ENCODE measurements at regions not wholly inside any gene's neighbourhood (a gene's known extent, or its start where the extent isn't known, plus 50 kb on each side); places are given as distances from the start of the nearest gene placed in this dataset.

DNA sequence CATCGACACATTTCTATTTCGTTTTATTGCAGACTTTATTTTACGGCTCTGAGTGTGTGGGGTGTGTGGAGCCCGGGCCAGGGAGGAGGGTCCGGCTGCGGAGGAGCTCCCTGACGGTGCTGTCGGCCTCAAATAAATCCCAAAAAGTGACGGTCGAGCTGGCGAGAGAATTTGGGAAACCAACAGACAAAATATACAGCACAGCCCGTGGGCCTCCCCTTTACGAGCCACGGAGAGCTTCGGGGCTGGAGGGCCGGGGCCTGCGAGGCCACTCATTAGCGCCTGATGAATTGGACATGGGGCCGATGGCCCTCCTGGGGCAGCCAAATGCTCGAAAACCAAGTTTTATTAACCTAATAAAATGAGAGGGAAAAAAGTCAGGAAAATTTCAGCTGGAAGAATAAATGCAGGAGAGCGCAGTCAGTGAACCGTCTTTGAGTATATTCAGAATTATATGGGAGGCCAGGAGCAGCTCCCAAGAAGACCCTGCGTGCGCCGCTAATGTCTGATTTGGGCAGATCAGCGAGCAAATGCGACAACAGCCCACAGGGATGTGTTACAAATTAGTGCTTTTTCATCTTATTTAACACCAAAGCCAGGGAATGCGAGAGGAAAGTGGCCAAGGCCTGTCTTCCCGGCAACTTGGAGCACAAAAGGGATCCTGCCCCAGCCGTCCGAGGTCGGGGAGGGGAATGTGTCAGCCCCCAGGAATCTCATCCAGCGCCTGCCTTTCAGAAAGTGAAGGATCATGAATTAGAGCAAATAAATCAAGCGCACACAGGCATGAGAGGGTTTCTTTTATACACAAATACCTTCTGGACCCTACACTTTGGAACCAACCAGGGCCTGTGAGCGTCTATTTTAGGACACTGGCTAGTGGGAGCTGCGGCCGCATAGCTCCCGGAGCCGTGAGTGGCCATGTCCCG is 249.1 kb downstream of the C16orf95 start:
- no peak for DNase-seq (ENCODE audit: extremely low read depth in 1 of 2, low read depth in 1 of 2)

DNA sequence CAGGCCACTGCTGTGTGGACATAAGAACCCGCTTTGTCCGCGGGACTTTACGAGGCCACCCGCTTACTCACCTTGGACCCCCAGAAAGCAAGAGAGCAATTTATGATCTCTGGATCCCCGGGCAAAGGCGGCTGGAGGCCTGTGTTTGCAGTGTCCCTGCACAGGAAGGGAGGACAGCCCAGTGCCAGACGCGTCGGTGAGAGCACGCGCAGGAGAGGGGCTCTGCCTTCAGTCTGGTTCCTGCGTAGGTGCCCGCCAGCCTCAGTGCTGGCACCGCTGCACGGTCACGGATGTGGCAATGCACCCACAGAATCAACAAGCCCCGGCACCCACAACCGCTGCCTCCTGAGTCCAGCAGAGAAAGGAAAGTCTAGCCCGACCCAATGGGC is 248.4 kb downstream of the C16orf95 start:
- no peak for DNase-seq (ENCODE audit: extremely low read depth in 1 of 2, low read depth in 1 of 2)

GRCh38 chr16:87070657-87071056 is 246.5 kb downstream of the C16orf95 start:
- DNase-seq (ENCODE audit: extremely low read depth in 1 of 2, low read depth in 1 of 2): no peak

DNA sequence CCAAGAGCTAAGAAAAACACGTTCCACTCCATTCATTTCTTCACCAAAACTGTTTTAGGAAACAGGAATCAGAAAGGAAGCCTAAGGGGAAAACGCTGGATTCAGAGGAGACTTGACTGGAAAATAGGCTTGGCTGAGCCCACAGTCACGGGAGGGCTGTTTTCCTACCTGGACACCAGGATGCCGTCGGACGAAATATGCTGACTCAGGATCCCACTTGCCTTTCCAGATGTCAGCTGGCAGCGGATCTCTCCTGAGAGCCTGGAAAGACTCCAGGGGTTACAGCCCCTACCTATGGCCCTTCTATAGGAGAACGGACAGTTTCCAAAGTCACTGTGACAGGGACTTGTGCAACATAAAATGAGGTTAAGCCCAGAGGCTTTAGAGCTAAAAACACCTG is 245.1 kb downstream of the C16orf95 start:
- no peak for DNase-seq (ENCODE audit: extremely low read depth in 1 of 2, low read depth in 1 of 2)

- no peak for DNase-seq (ENCODE audit: extremely low read depth in 1 of 2, low read depth in 1 of 2)
These were observed 242.4 kb downstream of the C16orf95 start for GRCh38 chr16:87074641-87075318.

- no peak for DNase-seq (ENCODE audit: extremely low read depth in 1 of 2, low read depth in 1 of 2)
These were observed 241.8 kb downstream of the C16orf95 start for GRCh38 chr16:87075319-87075860.

DNA sequence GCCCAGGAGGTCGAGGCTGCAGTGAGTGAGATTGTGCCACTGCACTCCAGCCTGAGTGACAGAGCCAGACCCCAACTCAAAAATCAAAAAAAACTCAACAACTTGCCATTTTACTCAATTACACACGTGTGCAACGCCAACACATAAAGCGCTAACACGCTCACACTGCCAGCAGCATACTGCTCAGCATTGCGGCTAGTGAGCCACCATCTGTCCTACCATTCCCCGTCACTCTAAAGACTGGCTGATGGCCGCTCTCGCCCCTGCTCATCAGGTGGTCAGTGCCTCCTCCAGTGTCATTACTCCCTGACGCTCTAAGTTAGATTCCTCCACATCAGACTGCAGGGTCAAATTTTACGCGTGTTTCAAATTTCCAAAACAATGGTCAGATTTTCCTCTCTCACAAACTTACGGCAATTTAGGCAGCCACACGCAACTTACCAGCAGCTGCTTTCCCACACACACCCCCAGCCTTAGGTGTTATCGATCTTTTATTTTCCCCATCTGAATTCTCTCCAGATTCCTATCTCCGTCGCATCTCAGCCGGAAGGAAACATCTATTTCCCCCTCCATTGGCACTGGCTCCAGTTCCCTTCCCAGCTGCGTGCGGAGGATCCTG is 240.8 kb downstream of the C16orf95 start:
- DNase-seq (ENCODE audit: extremely low read depth in 1 of 2, low read depth in 1 of 2): no peak

DNA sequence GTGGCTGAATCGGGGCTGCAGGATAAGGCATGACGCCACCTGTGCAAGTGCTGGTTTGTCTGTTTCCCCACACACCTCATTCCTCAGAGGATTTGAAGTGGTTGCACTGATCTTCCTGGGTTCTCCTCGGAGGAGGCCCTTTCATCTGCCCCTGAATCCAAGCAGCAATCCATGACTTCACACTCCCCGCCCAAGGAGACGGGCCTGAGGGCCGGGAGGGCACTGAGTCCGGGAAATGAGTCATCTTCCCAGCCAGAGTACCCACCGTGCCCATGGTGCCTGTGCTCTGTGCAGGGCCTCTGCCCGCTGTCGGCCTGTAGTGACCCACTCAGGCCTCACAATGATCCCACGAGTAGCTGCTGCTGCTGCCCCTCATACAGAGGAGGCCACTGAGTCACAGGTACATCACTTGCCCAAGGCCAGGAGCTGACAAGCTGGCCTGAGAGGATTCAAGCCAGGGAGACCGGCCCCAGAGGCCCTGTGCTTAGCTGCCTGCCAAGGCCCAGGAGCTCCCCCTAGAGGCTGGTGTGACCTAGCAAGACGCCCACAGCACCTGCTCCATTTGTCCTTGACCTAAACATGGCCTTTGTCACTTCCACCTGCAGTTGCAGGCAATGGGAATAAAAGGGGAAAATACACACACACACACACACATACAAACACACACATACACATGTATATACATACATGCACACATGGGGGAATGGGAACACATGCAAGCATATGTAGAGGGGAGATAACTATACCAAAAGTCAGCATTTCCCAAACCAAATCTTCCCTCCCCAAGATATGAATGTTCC is 240.0 kb downstream of the C16orf95 start:
- DNase-seq (ENCODE audit: extremely low read depth in 1 of 2, low read depth in 1 of 2): peak; percentile 9 to 41

- no peak for DNase-seq (ENCODE audit: extremely low read depth in 1 of 2, low read depth in 1 of 2)
These were observed 239.5 kb downstream of the C16orf95 start for GRCh38 chr16:87077750-87078127.

DNA sequence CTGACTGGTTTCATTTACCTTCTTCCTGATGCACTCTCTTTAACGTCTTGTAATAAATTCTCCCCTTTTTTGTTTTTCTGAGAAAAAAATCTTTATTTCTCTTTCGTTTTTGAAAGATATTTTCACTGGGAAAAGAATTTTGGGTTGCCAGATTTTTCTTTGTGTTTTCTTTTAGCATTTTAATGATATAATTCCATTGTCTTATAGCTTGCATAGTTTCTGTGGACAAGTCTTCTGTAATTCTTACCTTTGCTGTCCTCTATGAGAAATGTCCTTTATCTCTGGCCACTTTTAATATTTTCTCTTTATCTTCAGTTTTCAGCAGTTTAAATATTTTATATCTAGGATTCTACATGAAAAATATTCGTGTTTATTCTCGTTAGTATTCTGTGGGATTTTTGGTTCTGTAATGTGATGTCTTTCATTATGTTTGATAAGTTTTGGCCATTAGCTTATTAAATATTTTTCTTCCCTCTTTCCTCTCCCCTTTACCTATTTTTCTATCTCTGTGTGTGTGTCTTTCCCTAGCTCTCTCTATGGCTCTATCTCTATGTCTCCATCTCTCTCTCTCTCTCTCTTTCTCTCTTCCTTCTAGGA is 236.5 kb downstream of the C16orf95 start:
- no peak for DNase-seq (ENCODE audit: extremely low read depth in 1 of 2, low read depth in 1 of 2)

- DNase-seq (ENCODE audit: extremely low read depth in 1 of 2, low read depth in 1 of 2): no peak
These were observed 231.8 kb downstream of the C16orf95 start for GRCh38 chr16:87085441-87085840.

DNA sequence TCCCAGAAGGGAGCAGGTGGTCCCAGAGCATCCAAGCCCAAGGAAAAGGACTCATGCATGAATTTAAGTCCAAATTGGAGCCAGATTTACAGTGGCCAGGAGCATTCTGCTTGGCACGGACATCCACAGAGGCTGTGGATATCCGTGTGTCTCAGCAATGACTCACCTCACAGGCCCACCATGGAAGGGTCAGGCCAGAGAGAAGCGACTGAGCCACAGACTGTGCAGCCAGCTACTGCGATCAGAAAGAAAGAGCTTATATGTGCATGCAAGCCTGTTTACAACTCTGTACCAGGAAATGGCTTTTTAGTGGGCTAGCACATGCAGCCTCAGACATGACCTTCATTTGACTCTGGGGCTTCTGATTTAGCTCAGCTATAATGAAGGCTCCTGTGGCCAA is 231.0 kb downstream of the C16orf95 start:
- no peak for DNase-seq (ENCODE audit: extremely low read depth in 1 of 2, low read depth in 1 of 2)

DNA sequence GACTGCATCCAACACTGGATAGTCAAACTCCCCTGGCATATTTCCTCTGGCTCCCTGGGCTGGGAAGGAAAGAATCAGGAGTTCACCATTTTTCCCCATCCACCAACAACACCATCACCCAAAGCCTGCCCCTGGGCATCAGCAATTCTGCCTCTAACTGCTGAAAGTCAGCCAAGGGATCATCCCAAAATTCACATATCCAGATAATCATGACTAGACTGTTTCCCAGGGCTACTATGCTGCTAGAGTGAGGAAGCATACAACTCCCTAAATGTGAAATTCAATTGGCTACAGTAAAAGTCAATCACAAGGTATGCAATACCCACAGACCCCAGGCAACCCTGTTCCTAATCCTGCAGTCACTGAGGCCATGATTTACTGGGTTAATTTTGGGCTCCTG is 230.6 kb downstream of the C16orf95 start:
- DNase-seq (ENCODE audit: extremely low read depth in 1 of 2, low read depth in 1 of 2): no peak

GRCh38 chr16:87092958-87093357 is 224.2 kb downstream of the C16orf95 start:
- no peak for DNase-seq (ENCODE audit: extremely low read depth in 1 of 2, low read depth in 1 of 2)

GRCh38 chr16:87093804-87094555 is 223.2 kb downstream of the C16orf95 start:
- no peak for DNase-seq (ENCODE audit: extremely low read depth in 1 of 2, low read depth in 1 of 2)

DNA sequence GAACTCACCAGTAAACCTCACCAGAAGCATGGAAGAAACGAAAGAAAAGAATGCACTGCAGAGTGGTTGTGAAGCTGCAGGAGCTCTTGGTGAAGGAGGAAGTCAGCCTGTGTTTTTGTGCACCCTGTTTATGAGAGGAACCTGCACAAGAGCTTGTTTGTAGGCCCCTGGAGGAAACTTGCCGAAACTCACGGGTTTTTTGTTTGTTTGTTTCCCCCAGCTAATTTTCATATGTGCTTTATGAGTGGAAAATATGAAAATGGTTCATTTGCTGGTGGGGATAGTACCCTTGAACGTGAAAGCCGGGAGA is 222.7 kb downstream of the C16orf95 start:
- DNase-seq (ENCODE audit: extremely low read depth in 1 of 2, low read depth in 1 of 2): no peak

DNA sequence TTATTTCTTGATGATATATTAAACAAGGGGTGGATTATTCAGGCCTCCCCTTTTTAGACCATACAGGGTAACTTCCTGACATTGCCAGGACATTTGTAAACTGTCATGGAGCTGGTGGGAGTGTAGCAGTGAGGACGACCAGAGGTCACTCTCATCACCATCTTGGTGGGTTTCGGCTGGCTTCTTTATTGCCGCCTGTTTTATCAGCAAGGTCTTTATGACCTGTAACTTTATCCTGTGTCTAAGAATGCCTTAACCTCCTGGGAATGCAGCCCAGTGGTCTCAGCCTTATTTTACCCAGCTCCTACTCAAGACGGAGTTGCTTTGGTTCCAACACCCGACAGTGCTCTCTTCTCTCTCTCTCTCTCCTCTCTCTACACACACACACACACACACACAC is 221.9 kb downstream of the C16orf95 start:
- no peak for DNase-seq (ENCODE audit: extremely low read depth in 1 of 2, low read depth in 1 of 2)

DNA sequence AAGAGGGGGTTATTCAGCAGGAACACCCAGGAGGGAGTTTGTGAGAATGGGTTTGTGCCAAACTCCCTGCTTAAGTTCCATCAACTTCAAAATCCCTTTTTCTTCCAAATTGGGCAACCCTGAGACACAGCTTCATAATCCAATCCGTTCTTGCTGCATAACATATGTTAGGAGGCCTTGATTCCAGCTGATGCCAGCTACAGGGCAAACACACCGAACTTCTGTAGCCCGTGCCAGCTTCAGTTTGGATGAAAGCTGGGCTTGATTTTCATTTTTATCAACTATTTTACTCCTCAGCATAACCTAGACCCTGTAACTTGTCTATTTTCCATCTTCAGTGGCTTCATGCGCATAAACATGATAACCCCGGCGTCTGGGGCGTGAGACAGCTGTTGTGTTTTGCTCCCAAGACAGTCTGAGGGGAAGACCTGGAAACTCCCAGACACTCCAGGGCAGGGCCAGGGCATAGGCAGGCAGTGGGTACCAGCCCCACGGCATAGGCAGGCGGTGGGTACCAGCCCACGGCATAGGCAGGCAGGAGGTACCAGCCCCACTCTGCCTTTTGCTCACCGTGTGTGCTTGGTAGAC is 220.4 kb downstream of the C16orf95 start:
- no peak for DNase-seq (ENCODE audit: extremely low read depth in 1 of 2, low read depth in 1 of 2)

- no peak for DNase-seq (ENCODE audit: extremely low read depth in 1 of 2, low read depth in 1 of 2)
These were observed 218.8 kb downstream of the C16orf95 start for GRCh38 chr16:87098361-87098760.

Measured in stimulated activated CD8-positive, alpha-beta memory T cell treated with anti-CD3 and anti-CD28 coated beads, Interleukin-7, amount 100 ng/mL, for 48 hours (primary cell).